H7 (cell line): ENCODE measurements at regions not wholly inside any gene's neighbourhood (a gene's known extent, or its start where the extent isn't known, plus 50 kb on each side); places are given as distances from the start of the nearest gene placed in this dataset.

ENCODE experiments used
- DNase-seq: peaks from one replicate; pipeline ENCODE4 v3.0.0; 2012
- H3K27me3 ChIP-seq: 2 replicates; pipeline ENCODE4 v1.6.0; 2011; ENCODE audit warnings: mild to moderate bottlenecking, low read length; ENCODE audit not compliant: control insufficient read depth, insufficient read depth
- H3K36me3 ChIP-seq: replicated peaks from 2 replicates; pipeline ENCODE4 v1.5.1; 2011; ENCODE audit warnings: low read length; ENCODE audit not compliant: control insufficient read depth, insufficient read depth
- H3K4me3 ChIP-seq: 2 replicates; pipeline ENCODE4 v1.5.1; 2011; ENCODE audit warnings: low read depth, mild to moderate bottlenecking, control low read depth, low read length, moderate library complexity; ENCODE audit not compliant: insufficient read depth

DNA sequence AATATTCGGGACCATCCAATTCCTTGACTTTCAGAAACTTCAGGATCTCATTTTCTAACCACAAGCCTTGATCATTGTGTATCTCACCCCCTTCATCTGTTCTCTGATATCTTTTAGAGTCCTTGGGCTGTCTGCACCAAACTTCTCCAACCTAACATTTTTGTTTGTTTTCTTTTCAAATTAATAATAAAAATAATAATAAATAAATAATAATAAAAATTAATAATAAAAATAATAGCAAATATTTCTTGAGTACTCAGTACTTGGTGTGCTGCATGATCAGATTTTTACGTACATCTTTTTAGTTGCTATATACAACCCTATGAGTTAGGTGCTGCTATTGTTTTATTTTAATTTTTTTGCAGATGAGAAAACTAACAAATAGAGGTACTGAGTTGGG, 70.2 kb upstream of the TPRG1 start:
- no peaks in the 10 kb centered on the region for H3K36me3 ChIP-seq
- no peak overlapping the region for H3K4me3 ChIP-seq
- no peak for DNase-seq
- H3K27me3 ChIP-seq = no peaks in the 10 kb centered on the region

DNA sequence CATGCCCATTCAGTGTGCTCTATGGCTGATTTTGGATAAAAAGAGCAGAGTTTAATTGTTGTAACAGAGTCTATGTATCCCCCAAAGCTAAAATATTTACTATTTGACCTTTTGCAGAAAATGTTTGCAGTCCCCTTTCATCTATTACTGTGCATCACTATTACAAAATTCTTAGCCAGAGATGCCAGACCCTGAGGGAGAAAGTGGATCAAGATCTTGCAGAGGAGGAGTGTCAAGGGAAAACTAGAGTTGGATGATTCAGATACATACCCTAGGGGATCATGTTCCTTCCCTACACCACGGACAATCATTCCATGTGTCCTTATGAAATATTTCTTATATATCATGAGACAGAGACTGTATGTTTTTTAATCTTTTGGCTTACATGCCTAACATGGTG, 68.6 kb upstream of the TPRG1 start:
- Histone ChIP-seq H3K36me3 (no peaks in the 10 kb centered on the region), H3K4me3 (no peak overlapping the region), H3K27me3 (no peaks in the 10 kb centered on the region)
- DNase-seq = no peak

DNA sequence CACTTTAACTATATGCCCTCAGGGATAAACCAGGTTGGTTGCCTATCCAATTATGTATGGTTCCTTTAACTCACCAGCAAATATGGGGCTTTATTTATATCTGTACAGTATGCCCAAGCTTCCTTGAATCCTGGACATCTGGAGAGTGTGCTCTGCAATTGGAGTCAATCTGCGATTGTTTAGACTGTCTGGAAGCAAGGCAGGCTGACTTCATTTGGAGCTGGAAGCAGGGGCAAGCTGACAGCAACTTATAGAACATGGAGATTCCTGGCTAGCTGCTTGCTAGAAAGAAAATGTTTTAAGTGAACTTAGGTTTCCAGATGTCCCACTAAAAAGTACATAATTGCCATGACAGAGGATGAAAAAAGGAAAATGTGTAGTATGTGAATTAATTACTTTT, 63.7 kb upstream of the TPRG1 start:
- Histone ChIP-seq H3K27me3 (no peaks in the 10 kb centered on the region), H3K36me3 (no peaks in the 10 kb centered on the region), H3K4me3 (no peak overlapping the region)
- no peak for DNase-seq

DNA sequence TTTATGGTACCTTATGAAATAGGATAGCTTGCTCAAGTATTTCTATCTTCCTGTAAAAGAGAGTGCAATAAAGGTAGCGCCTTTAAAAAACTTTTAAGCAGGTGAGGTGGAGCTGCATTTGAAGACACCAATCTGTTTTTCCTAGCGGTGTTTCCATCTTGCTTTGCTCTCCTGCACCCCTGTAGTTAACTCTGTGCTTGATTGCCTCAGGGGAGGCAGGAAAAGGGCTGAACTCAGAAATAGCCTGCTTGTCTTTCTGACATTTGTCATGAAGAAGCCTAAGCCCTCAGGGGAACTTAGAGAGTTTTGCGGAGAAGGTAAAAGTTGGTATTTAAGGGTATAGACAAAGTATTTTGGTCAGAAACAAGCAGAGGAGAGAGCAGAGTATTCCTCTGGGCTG, 63.0 kb upstream of the TPRG1 start:
- Histone ChIP-seq H3K36me3 (no peaks in the 10 kb centered on the region), H3K4me3 (no peak overlapping the region), H3K27me3 (no peaks in the 10 kb centered on the region)
- no peak for DNase-seq

DNA sequence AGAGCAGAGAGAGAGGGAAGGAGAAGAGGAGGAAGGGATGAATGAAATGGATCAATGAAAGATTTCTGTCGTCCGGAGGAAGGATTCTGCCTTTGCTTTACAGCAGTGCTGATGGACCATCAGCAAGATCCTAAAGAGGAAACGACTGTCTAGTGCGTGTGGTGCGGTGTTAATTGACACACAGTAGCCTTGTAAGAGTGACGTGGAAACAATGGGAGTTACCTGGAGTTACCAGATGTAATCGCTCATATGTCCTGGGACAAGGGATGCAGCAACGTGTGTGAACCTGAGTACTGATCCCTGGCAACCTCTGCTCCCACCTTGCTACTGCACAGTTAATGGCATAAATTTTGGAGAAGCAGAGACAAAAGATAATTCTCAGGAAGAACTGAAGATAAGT, 62.6 kb upstream of the TPRG1 start:
- no peaks in the 10 kb centered on the region for H3K36me3 ChIP-seq
- no peak overlapping the region for H3K4me3 ChIP-seq
- H3K27me3 ChIP-seq = no peaks in the 10 kb centered on the region
- DNase-seq = no peak

DNA sequence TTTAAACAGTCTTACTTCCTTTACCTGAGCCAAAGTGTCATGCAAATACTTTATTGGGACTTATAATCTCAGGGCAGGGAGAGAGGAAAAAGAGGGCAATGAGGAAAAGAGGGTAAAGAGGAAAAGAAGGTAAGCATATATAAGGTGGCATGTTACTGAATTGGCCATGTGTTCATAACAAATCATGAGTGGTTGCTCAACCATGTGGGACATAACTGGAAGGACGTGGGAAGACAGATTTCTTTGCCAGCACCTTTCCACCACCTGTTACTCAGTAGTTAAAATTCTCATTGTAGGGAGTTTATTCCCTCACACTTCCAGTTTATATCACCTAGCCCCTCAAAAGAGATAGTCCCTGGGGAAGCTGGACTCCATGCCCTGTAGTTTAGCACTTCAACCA, 54.7 kb upstream of the TPRG1 start:
- no peak for DNase-seq
- H3K36me3 ChIP-seq = no peaks in the 10 kb centered on the region
- H3K27me3 ChIP-seq = no peaks in the 10 kb centered on the region
- H3K4me3 ChIP-seq = no peak overlapping the region

DNA sequence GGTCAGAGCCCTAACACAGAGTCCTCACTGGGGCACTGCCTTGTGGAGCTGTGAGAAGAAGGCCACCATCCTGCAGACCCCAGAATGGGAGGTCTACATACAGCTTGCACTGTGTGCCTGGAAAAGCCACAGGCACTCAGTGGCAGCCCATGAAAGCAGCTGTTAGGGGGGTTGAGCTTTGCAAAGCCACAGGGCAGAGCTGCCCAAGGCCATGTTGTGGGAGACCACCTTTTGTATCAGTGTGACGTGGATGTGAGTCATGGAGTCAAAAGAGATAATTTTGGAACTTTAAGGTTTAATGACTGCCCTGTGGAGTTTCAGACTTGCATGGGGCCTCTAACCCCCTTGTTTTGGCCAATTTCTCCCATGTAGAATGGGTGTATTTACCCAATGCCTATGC, 52.9 kb upstream of the TPRG1 start:
- Histone ChIP-seq H3K4me3 (no peak overlapping the region), H3K36me3 (no peaks in the 10 kb centered on the region), H3K27me3 (no peaks in the 10 kb centered on the region)
- no peak for DNase-seq

DNA sequence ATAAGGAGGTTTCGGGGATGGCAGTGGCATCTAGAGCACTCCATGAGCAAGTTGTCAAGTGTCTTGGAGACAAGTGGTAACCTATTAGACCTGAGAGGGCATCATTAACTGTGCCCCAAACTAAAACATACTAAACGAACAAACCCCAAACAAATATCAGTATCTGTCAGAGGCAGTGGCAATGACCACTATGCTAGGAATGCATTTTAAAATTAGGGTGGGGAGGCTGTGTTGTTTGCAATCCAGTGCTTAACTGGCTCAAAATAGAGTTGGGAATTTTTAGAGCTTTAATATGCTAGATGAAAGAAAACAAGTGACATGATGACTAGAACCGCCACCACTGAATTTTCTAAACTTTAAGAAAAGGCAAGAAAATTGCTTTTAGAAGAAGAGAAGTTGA, 51.8 kb upstream of the TPRG1 start:
- DNase-seq = no peak
- no peak overlapping the region for H3K4me3 ChIP-seq
- no peaks in the 10 kb centered on the region for H3K36me3 ChIP-seq
- H3K27me3 ChIP-seq = no peaks in the 10 kb centered on the region

DNA sequence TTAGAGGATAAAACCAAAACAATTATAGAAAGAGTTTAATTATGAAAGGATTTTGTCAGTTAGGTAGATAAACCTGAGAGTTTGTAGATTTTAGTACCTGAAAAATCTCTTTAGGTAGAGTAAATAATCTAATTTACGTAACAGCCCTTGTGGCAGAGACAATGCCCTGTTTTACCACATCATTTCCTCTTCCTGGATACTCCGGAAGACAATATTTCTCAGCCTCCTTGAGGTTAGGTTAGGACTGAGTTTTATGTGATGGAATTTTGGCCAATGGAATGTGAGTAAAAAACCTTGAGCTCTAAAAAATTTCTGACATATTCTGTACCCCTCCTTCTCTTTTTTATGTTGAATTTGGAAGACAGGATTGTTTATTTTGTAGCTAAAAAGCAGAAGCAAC, 50.7 kb upstream of the TPRG1 start:
- DNase-seq = no peak
- Histone ChIP-seq H3K4me3 (no peak overlapping the region), H3K36me3 (no peaks in the 10 kb centered on the region), H3K27me3 (no peaks in the 10 kb centered on the region)
